ENCODE measurements at regions not wholly inside any gene's neighbourhood (a gene's known extent, or its start where the extent isn't known, plus 50 kb on each side); places are given as distances from the start of the nearest gene placed in this dataset.

DNA sequence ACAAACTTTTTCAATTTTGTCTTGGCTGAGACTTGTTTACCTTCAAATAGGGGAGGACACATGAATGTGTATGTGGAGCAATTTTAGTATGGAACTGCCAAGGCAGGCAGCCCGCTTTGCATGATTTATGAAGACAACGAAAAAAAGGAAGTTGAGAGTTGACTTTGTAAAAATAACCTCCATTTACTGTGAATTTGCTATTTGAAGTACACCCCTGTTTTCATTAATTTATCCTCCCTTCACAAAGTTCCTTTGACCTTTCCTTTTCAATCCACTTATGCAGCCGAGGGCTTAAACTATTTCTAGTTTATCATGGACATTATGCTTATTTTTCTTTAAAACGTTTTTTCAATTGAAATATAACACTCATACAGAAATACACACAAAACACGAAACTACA lies 369.6 kb upstream of the CADM1 start:
- Histone ChIP-seq H3K4me1 (no peaks in the 10 kb centered on the region), H3K36me3 (no peaks in the 10 kb centered on the region), H3K4me3 (no peak overlapping the region), H3K27me3 (no peaks in the 10 kb centered on the region), H3K9me3 (no peaks in the 10 kb centered on the region), H3K27ac (no peak overlapping the region)
- intact Hi-C loops (cut with DNase I), result no loop called here
- DNase-seq, result no peak
- TF ChIP-seq, protein P1, sequence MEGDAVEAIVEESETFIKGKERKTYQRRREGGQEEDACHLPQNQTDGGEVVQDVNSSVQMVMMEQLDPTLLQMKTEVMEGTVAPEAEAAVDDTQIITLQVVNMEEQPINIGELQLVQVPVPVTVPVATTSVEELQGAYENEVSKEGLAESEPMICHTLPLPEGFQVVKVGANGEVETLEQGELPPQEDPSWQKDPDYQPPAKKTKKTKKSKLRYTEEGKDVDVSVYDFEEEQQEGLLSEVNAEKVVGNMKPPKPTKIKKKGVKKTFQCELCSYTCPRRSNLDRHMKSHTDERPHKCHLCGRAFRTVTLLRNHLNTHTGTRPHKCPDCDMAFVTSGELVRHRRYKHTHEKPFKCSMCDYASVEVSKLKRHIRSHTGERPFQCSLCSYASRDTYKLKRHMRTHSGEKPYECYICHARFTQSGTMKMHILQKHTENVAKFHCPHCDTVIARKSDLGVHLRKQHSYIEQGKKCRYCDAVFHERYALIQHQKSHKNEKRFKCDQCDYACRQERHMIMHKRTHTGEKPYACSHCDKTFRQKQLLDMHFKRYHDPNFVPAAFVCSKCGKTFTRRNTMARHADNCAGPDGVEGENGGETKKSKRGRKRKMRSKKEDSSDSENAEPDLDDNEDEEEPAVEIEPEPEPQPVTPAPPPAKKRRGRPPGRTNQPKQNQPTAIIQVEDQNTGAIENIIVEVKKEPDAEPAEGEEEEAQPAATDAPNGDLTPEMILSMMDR (IDR thresholded peaks at IDR 0.05), result no peak
- no peak for TF ChIP-seq POLR2A (IDR thresholded peaks at IDR 0.05)
- 21 to 27% methylated on average over 5 of the region's 5 CpGs for WGBS, 2 donors

DNA sequence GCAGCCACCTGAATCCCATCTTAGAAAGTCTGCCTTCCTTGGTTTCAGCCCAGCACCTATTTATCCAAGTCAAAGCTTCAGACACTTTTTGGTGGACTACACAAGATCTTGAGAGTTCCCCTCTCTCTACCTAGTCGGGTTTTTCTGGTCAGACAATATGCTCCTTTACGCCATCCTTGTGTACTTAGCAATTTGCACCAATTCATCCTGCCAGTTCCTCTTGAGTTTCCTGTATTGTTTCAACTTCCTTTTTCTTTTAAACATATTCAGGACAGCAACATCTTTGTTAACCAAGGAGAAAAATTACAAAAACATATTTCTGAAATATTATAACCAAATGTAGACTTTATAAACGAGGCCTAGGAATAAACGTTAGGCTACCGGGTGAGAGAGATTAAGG lies 368.2 kb upstream of the CADM1 start:
- intact Hi-C loops (cut with DNase I), result no loop called here
- WGBS, 2 donors, result 50 to 51% methylated on average over 5 of the region's 5 CpGs
- Histone ChIP-seq H3K4me3 (no peak overlapping the region), H3K4me1 (no peaks in the 10 kb centered on the region), H3K9me3 (no peaks in the 10 kb centered on the region), H3K27ac (no peak overlapping the region), H3K36me3 (no peaks in the 10 kb centered on the region), H3K27me3 (no peaks in the 10 kb centered on the region)
- no peak for DNase-seq
- TF ChIP-seq, protein P1 (IDR thresholded peaks at IDR 0.05), result no peak
- no peak for TF ChIP-seq POLR2A (IDR thresholded peaks at IDR 0.05)

DNA sequence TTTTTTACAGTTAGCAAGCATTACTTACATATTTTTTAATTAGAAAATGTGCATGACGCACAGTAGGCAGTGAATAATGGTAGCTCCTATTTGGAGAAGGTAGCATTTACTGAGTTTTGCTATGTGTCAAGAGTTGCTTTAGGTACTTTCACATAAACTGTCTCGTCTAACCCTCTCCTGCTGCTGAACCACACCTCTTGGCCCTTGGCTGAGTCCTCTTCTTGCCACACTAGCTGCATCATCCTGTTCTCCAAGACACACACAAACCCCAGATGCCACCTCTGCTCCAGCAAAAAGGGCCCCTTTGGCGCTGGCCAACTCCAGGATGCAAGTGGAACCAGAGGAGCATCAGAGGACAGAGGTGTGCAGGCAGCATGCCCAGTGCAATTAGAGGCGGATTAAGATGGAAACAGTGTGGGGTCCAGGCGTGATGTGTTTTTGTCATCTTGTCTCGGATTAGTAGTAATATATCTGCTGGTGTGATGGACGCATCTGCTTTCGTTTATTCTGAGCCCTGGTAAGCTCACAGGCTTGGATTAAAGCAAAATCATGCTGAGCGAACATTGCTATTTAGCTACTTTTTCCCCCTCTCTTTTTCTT lies 367.0 kb upstream of the CADM1 start:
- H3K4me1 ChIP-seq, result no peaks in the 10 kb centered on the region
- 87 to 89% methylated on average over 9 of the region's 9 CpGs for WGBS, 2 donors
- H3K4me3 ChIP-seq, result no peak overlapping the region
- no peaks in the 10 kb centered on the region for H3K9me3 ChIP-seq
- intact Hi-C loops (cut with DNase I), result no loop called here
- DNase-seq, result no peak
- no peaks in the 10 kb centered on the region for H3K27me3 ChIP-seq
- H3K27ac ChIP-seq, result no peak overlapping the region
- H3K36me3 ChIP-seq, result no peaks in the 10 kb centered on the region
- TF ChIP-seq, protein P1 (IDR thresholded peaks at IDR 0.05), result no peak
- TF ChIP-seq POLR2A (IDR thresholded peaks at IDR 0.05), result no peak

DNA sequence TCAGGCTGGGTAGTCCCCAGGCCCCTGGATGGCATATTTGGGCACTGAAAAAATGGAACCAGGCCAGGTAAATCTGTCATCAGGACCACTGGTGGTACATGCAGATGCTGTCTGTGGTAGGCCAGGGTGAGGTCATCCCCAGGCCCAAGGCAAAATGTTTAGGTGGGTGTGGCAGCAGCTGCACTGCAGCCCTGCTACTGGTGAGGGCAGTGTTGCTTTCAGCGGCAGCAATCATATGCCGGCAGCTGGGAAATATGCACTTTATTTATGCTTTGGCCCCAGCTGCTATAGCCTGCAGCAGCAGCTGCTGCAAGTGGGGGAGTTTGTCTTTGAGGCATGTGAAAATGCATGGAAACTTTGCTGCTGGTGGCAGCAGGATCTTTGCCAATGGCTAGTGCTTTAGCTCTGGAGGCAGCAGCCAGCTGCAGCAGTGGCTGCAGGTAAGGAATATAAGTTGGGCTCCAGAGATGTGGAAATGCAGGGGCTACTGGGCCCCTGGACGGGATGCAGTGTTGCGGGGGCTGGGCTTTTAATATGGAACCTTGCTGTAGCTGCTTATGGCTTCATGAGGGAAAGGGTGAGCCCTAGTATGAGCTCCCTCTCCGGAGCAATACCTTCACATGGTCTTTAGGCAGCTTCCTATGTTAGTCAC lies 365.7 kb upstream of the CADM1 start:
- no peaks in the 10 kb centered on the region for H3K36me3 ChIP-seq
- intact Hi-C loops (cut with DNase I), result no loop called here
- DNase-seq, result no peak
- WGBS, 2 donors, result 44 to 46% methylated on average over 3 to 5 of the region's 5 CpGs
- H3K9me3 ChIP-seq, result no peaks in the 10 kb centered on the region
- H3K4me1 ChIP-seq, result no peaks in the 10 kb centered on the region
- no peak overlapping the region for H3K27ac ChIP-seq
- TF ChIP-seq, protein P1 (IDR thresholded peaks at IDR 0.05), result peak in 3 of 6 experiments; percentile 24 to 56 (median 27)
- no peak for TF ChIP-seq POLR2A (IDR thresholded peaks at IDR 0.05)
- H3K4me3 ChIP-seq, result no peak overlapping the region
- H3K27me3 ChIP-seq, result no peaks in the 10 kb centered on the region

DNA sequence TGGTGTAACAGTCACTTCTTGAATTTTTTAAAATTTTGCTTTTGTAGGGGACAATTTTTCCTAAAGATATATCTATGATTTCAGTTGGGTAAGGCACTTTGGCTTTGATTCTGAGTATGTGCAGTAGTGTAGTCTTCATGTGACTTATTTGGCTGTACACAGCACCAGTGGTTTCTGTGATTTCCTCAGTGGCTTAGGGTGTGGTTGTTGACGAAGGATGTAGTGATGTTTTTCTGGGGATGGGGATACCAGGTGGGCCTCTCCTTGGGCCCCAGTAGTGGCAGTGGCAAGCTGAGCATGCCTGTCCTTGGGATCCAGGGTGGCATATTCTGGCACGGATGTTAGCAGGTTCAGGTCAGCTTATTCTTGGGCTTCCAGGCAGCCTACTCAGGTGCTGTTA lies 364.9 kb upstream of the CADM1 start:
- H3K27me3 ChIP-seq, result no peaks in the 10 kb centered on the region
- DNase-seq, result no peak
- H3K4me3 ChIP-seq, result no peak overlapping the region
- intact Hi-C loops (cut with DNase I), result no loop called here
- H3K4me1 ChIP-seq, result no peaks in the 10 kb centered on the region
- no peak overlapping the region for H3K27ac ChIP-seq
- TF ChIP-seq, protein P1 (IDR thresholded peaks at IDR 0.05), result no peak
- TF ChIP-seq POLR2A (IDR thresholded peaks at IDR 0.05), result no peak
- 92 to 100% methylated on average over 1 to 2 of the region's 2 CpGs for WGBS, 2 donors
- H3K9me3 ChIP-seq, result no peaks in the 10 kb centered on the region
- H3K36me3 ChIP-seq, result no peaks in the 10 kb centered on the region

Measured in esophagus squamous epithelium (tissue), 5 donors.